Endothelial cell of umbilical vein (primary cell): ENCODE measurements at regions not wholly inside any gene's neighbourhood (a gene's known extent, or its start where the extent isn't known, plus 50 kb on each side); places are given as distances from the start of the nearest gene placed in this dataset.

Experiments used
- BruUV-seq: library from RNA; stranded (reverse); fragments of 400-500 nt; replicated peaks from 2 replicates; lab custom pipeline; 2021; lab: Mats Ljungman, UMichigan
- CTCF ChIA-PET: fragments of 300-600, 350-600 bp; sonication (Branson Sonifier 250); formaldehyde crosslinking; loops from one replicate; lab custom pipeline; 2021; ENCODE audit warnings: antibody characterized with exemption, inconsistent platforms; lab: Charles Lee
- POLR2A ChIA-PET: fragments of 300-600, 350-600 bp; sonication (Branson Sonifier 250); formaldehyde crosslinking; loops from one replicate; lab custom pipeline; 2021; ENCODE audit warnings: antibody characterized with exemption, inconsistent platforms; lab: Charles Lee
- DNase-seq: peaks from one replicate; pipeline ENCODE4 v3.0.0-alpha.2; 2011; ENCODE audit warnings: low read depth, low spot score
- FAIRE-seq: peaks from 2 replicates; lab custom pipeline; 2011; peaks lifted over from hg19 to GRCh38; lab: Jason Lieb, UNC
- H2AFZ ChIP-seq: 2 replicates; pipeline ENCODE4 v1.6.0; 2012; ENCODE audit warnings: low read depth, low read length, control low read depth, inconsistent platforms
- H3K27ac ChIP-seq: 2 replicates; pipeline ENCODE4 v1.5.1; 2011; ENCODE audit warnings: low read depth, mild to moderate bottlenecking, control low read depth, low read length, moderate library complexity; ENCODE audit not compliant: insufficient read depth
- H3K27me3 ChIP-seq, 2 experiments: 2 replicates each; pipeline versions ENCODE4 v1.6.0 to v1.6.1; 2011; ENCODE audit warnings: low read length in 2 of 2, mixed read lengths in 1 of 2; ENCODE audit not compliant: control insufficient read depth in 2 of 2, insufficient read depth in 2 of 2
- H3K36me3 ChIP-seq, 2 experiments: 2 replicates in 1 of 2; 3 replicates in 1 of 2; pipeline ENCODE4 v1.5.1; 2011; ENCODE audit warnings: low read length in 2 of 2, mild to moderate bottlenecking in 1 of 2, moderate library complexity in 1 of 2; ENCODE audit not compliant: control insufficient read depth in 2 of 2, insufficient read depth in 2 of 2; ENCODE audit errors: extremely low read depth in 1 of 2
- H3K4me1 ChIP-seq: 3 replicates; pipeline ENCODE4 v1.5.1; 2011; ENCODE audit warnings: mild to moderate bottlenecking, low read length; ENCODE audit not compliant: control insufficient read depth, insufficient read depth; ENCODE audit errors: extremely low read depth
- H3K4me2 ChIP-seq: 2 replicates; pipeline ENCODE4 v1.6.1; 2011; ENCODE audit warnings: low read length, control low read depth, mixed read lengths; ENCODE audit not compliant: insufficient read depth
- H3K4me3 ChIP-seq, 3 experiments: fragments of 200-600 bp in 1 of 3; sonication (generic), shearing (Covaris generic) in 1 of 3; replicated peaks in 1 of 3; 2 replicates each; pipeline ENCODE4 v1.5.1; 2011 to 2016; ENCODE audit warnings: control low read depth in 3 of 3, low read length in 3 of 3, mild to moderate bottlenecking in 2 of 3, inconsistent platforms in 1 of 3, low read depth in 1 of 3, moderate library complexity in 1 of 3; ENCODE audit not compliant: insufficient read depth in 1 of 3
- H3K79me2 ChIP-seq: 2 replicates; pipeline ENCODE4 v1.6.0; 2012; ENCODE audit warnings: low read length, inconsistent platforms; ENCODE audit not compliant: control insufficient read depth, insufficient read depth
- H3K9ac ChIP-seq: replicated peaks from 2 replicates; pipeline ENCODE3; 2011; ENCODE audit warnings: low read length, control low read depth; ENCODE audit not compliant: insufficient read depth; ENCODE audit errors: extremely low read depth
- H3K9me1 ChIP-seq: replicated peaks from 3 replicates; pipeline ENCODE4 v1.6.0; 2011; ENCODE audit warnings: mild to moderate bottlenecking, low read length; ENCODE audit not compliant: control insufficient read depth, insufficient read depth; ENCODE audit errors: extremely low read depth
- H3K9me3 ChIP-seq: replicated peaks from 2 replicates; pipeline ENCODE4 v1.5.1; 2012; ENCODE audit warnings: low read length, inconsistent platforms; ENCODE audit not compliant: control insufficient read depth, insufficient read depth
- H4K20me1 ChIP-seq: replicated peaks from 2 replicates; pipeline ENCODE3; 2011; ENCODE audit warnings: mild to moderate bottlenecking, low read length; ENCODE audit not compliant: control insufficient read depth, insufficient read depth; ENCODE audit errors: extremely low read depth
- EZH2 ChIP-seq: IDR thresholded peaks from 2 replicates; pipeline ENCODE4 v1.6.1; 2012; ENCODE audit warnings: borderline replicate concordance, low read depth, mild to moderate bottlenecking, moderate library complexity, low read length, inconsistent platforms; ENCODE audit not compliant: severe bottlenecking
- FOS ChIP-seq: IDR thresholded peaks from 2 replicates; pipeline ENCODE4 v1.6.1; 2011; ENCODE audit warnings: mild to moderate bottlenecking, low read length, moderate library complexity, borderline replicate concordance; ENCODE audit not compliant: insufficient read depth
- JUN ChIP-seq: IDR thresholded peaks from 2 replicates; pipeline ENCODE4 v1.6.1; 2011; ENCODE audit warnings: borderline replicate concordance, low read depth; ENCODE audit not compliant: insufficient read length, insufficient read depth
- MYC ChIP-seq: IDR thresholded peaks from one replicate; pipeline ENCODE4 v1.6.1; 2011; ENCODE audit warnings: mild to moderate bottlenecking, low read depth, low read length
- POLR2A ChIP-seq: IDR thresholded peaks from 2 replicates; pipeline ENCODE4 v1.6.1; 2012; ENCODE audit warnings: low read depth, mild to moderate bottlenecking, control low read depth, low read length
- dilution Hi-C: fragments of 300-500 bp; cut with MboI; formaldehyde crosslinking; loops from one replicate; pipeline ENCODE4 v1.15.0; 2019; ENCODE audit warnings: low sequenced_read_pairs; ENCODE audit not compliant: extremely low pct_ligation_motif_present
- intact Hi-C: fragments of 100-400 bp; cut with micrococcal nuclease; formaldehyde crosslinking; loops from one replicate; pipeline ENCODE4 v1.10.0; 2022
- TF ChIP-seq, protein P1 (sequence below): IDR thresholded peaks from 2 replicates; pipeline ENCODE4 v1.6.1; 2011; ENCODE audit not compliant: insufficient read depth, insufficient read length

DNA sequence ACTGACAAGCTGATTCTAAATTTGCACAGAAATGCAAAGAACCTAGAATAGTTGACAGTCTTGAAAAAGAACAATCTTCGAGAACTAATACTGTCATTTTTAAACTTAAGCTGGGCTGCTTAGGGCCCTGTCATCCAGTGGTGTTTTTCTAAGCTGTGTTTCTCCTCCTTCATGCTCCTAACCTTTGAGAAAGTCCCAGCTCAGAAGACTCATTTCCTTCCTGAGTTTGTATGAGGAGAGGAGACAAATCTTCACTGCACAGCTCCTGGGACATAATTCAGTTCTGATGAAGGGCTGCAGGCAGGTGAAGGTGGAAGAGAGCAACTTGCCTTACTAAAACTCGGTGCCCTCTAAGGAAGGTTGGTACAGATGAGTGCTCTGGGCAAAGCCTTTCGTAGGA is 109.5 kb upstream of the ANKRD55 start:
- no peaks in the 10 kb centered on the region for H3K9me3 ChIP-seq
- ChIA-PET POLR2A (no interaction called here), CTCF (interaction anchor here (0.7 to 2.1 kb wide), 7 partner anchors 8 to 496 kb away, joined by 3 to 5 read pairs (median 4); no protein-coding TSS in a partner anchor)
- H3K4me1 ChIP-seq = peaks cover 22% of the 10 kb centered on the region
- no peaks in the 10 kb centered on the region for H4K20me1 ChIP-seq
- no TSS peak for BruUV-seq
- no peaks in the 10 kb centered on the region for H3K36me3 ChIP-seq
- H3K4me3 ChIP-seq = no peak overlapping the region
- no peak overlapping the region for H2AFZ ChIP-seq
- no peaks in the 10 kb centered on the region for H3K27me3 ChIP-seq
- no peaks in the 10 kb centered on the region for H3K79me2 ChIP-seq
- intact Hi-C loops = no loop called here
- peak; percentile 60 for DNase-seq
- H3K9ac ChIP-seq = no peak overlapping the region
- TF ChIP-seq FOS = peak; percentile 17
- TF ChIP-seq JUN = no peak
- FAIRE-seq = peak; percentile 63
- no peaks in the 10 kb centered on the region for H3K9me1 ChIP-seq
- dilution Hi-C loops = no loop called here
- peak overlapping the region; percentile 17 for H3K4me2 ChIP-seq
- H3K27ac ChIP-seq = no peak overlapping the region

GRCh38 chr5:56340196-56340980 is 107.3 kb upstream of the ANKRD55 start:
- Histone ChIP-seq H3K9me3 (no peaks in the 10 kb centered on the region), H3K4me1 (peaks cover 24% of the 10 kb centered on the region), H2AFZ (no peak overlapping the region), H3K27me3 (no peaks in the 10 kb centered on the region), H3K4me3 (no peak overlapping the region), H4K20me1 (no peaks in the 10 kb centered on the region), H3K4me2 (no peak overlapping the region), H3K9ac (no peak overlapping the region), H3K36me3 (no peaks in the 10 kb centered on the region), H3K27ac (no peak overlapping the region), H3K9me1 (no peaks in the 10 kb centered on the region), H3K79me2 (no peaks in the 10 kb centered on the region)
- TF ChIP-seq POLR2A = no peak
- TF ChIP-seq, protein P1, sequence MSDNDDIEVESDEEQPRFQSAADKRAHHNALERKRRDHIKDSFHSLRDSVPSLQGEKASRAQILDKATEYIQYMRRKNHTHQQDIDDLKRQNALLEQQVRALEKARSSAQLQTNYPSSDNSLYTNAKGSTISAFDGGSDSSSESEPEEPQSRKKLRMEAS = no peak
- no peak for TF ChIP-seq JUN
- no peak for TF ChIP-seq FOS
- no peak for TF ChIP-seq MYC
- no peak for TF ChIP-seq EZH2
- DNase-seq = no peak
- CTCF ChIA-PET = interaction anchor here (0.6 to 1.5 kb wide), 3 partner anchors 10 to 140 kb away, joined by 3 to 4 read pairs (median 3); no protein-coding TSS in a partner anchor
- no peak for FAIRE-seq
- no TSS peak for BruUV-seq
- POLR2A ChIA-PET = no interaction called here
- intact Hi-C loops = no loop called here
- dilution Hi-C loops = no loop called here
